ENCODE measurements at regions not wholly inside any gene's neighbourhood (a gene's known extent, or its start where the extent isn't known, plus 50 kb on each side); places are given as distances from the start of the nearest gene placed in this dataset.
"Not testable (repeated sequence)": the region's sequence is repeated elsewhere in the genome, so short reads cannot be mapped to it uniquely, and the experiment has no call there.

- no peaks in the 10 kb centered on the region for H3K27me3 Mint-ChIP-seq (ENCODE audit: insufficient read depth)
- peaks cover 4% of the 10 kb centered on the region for H3K4me1 Mint-ChIP-seq
- 89 to 91% methylated on average over 1 of the region's 1 CpG for WGBS, 2 experiments (ENCODE audit: insufficient coverage in 1 of 2, insufficient read length in 1 of 2)
- Histone ChIP-seq H3K27me3 (ENCODE audit: control insufficient read depth, insufficient read depth, low read length, poor library complexity, severe bottlenecking) (no peaks in the 10 kb centered on the region), H3K4me3 (ENCODE audit: low read length) (no peak overlapping the region), H3K27ac (ENCODE audit: low read depth, low read length) (no peak overlapping the region), H3K9ac (ENCODE audit: extremely low read depth, low read length, poor library complexity, severe bottlenecking) (no peak overlapping the region), H3K4me1 (ENCODE audit: control insufficient read depth, insufficient read depth, low read length) (peaks cover 3% of the 10 kb centered on the region), H3K9me3 (ENCODE audit: control insufficient read depth, low read length) (no peaks in the 10 kb centered on the region), H3K36me3 (ENCODE audit: control insufficient read depth, insufficient read depth, low read length) (no peaks in the 10 kb centered on the region)
- no peak overlapping the region for H3K27ac Mint-ChIP-seq
- peaks cover 8% of the 10 kb centered on the region for H3K9me3 Mint-ChIP-seq
- H3K36me3 Mint-ChIP-seq (ENCODE audit: low read depth), result no peaks in the 10 kb centered on the region
- H3K4me3 Mint-ChIP-seq, result no peak overlapping the region
- DNase-seq, result no peak
- TF ChIP-seq CTCF (conservative IDR thresholded peaks at IDR 0.05), result no peak
These were observed 143.3 kb upstream of the SLC38A2 start for GRCh38 chr12:46515829-46516228.

DNA sequence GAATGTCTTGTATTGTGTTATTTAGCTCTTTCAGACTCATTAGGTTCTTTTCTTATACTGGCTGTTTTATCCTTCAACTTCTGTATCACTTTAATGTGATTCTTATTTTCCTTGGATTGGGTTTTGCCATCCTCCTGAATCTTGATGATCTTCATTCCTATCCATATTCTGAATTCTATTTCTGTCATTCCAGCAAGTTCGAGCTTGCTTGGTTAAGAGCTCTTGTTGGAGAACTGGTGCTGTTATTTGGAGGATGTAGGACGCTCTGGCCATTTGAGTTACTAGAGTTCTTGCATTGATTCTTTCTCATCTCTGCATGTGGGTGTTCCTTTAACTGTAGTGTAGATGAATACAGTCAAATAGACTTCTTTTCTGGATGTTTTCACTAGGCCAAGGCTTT lies 142.3 kb upstream of the SLC38A2 start:
- no peak for TF ChIP-seq CTCF (conservative IDR thresholded peaks at IDR 0.05)
- no peak overlapping the region for H3K27ac ChIP-seq (ENCODE audit: low read depth, low read length)
- Mint-ChIP-seq H3K36me3 (ENCODE audit: low read depth) (no peaks in the 10 kb centered on the region), H3K27ac (no peak overlapping the region), H3K4me3 (no peak overlapping the region), H3K27me3 (ENCODE audit: insufficient read depth) (no peaks in the 10 kb centered on the region), H3K9me3 (peaks cover 17% of the 10 kb centered on the region), H3K4me1 (peaks cover 4% of the 10 kb centered on the region)
- DNase-seq, result no peak
- peaks cover 3% of the 10 kb centered on the region for H3K4me1 ChIP-seq (ENCODE audit: control insufficient read depth, insufficient read depth, low read length)
- H3K4me3 ChIP-seq (ENCODE audit: low read length), result no peak overlapping the region
- H3K27me3 ChIP-seq (ENCODE audit: control insufficient read depth, insufficient read depth, low read length, poor library complexity, severe bottlenecking), result no peaks in the 10 kb centered on the region
- H3K36me3 ChIP-seq (ENCODE audit: control insufficient read depth, insufficient read depth, low read length), result no peaks in the 10 kb centered on the region
- WGBS, 2 experiments (ENCODE audit: insufficient coverage in 1 of 2, insufficient read length in 1 of 2), result 83 to 88% methylated on average over 1 to 2 of the region's 2 CpGs
- peaks cover 8% of the 10 kb centered on the region for H3K9me3 ChIP-seq (ENCODE audit: control insufficient read depth, low read length)
- H3K9ac ChIP-seq (ENCODE audit: extremely low read depth, low read length, poor library complexity, severe bottlenecking), result no peak overlapping the region

DNA sequence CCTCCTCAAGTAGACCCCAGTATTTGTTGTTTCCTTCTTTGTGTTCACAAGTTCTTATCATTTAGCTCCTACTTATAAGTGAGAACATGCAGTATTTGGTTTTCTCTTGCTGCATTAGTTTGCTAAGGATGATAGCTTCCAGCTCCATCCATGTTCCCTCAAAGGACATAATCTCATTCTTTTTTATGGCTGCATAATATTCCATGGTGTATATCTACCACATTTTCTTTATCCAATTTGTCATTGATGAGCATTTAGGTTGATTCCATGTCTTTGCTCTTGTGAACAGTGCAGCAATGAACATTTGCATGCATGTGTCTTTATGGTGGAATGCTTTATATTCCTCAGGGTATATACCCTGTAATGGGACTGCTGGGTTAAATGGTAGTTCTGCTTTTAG lies 137.7 kb upstream of the SLC38A2 start:
- H3K27ac ChIP-seq (ENCODE audit: low read depth, low read length); H3K4me1 ChIP-seq (ENCODE audit: control insufficient read depth, insufficient read depth, low read length); H3K4me1 Mint-ChIP-seq; H3K27me3 ChIP-seq (ENCODE audit: control insufficient read depth, insufficient read depth, low read length, poor library complexity, severe bottlenecking); H3K9ac ChIP-seq (ENCODE audit: extremely low read depth, low read length, poor library complexity, severe bottlenecking); H3K27me3 Mint-ChIP-seq (ENCODE audit: insufficient read depth); H3K36me3 ChIP-seq (ENCODE audit: control insufficient read depth, insufficient read depth, low read length); H3K4me3 Mint-ChIP-seq; H3K36me3 Mint-ChIP-seq (ENCODE audit: low read depth); H3K4me3 ChIP-seq (ENCODE audit: low read length); DNase-seq; H3K27ac Mint-ChIP-seq: not testable (repeated sequence)
- peaks cover 20% of the 10 kb centered on the region for H3K9me3 ChIP-seq (ENCODE audit: control insufficient read depth, low read length)
- H3K9me3 Mint-ChIP-seq, result peaks cover 46% of the 10 kb centered on the region

GRCh38 chr12:46509135-46509534 lies 136.6 kb upstream of the SLC38A2 start:
- peaks cover 22% of the 10 kb centered on the region for H3K9me3 ChIP-seq (ENCODE audit: control insufficient read depth, low read length)
- DNase-seq, result no peak
- no peaks in the 10 kb centered on the region for H3K27me3 ChIP-seq (ENCODE audit: control insufficient read depth, insufficient read depth, low read length, poor library complexity, severe bottlenecking)
- Mint-ChIP-seq H3K27me3 (ENCODE audit: insufficient read depth) (no peaks in the 10 kb centered on the region), H3K4me1 (no peaks in the 10 kb centered on the region), H3K27ac (no peak overlapping the region), H3K4me3 (no peak overlapping the region), H3K36me3 (ENCODE audit: low read depth) (peaks cover 3% of the 10 kb centered on the region), H3K9me3 (peaks cover 50% of the 10 kb centered on the region)
- H3K4me1 ChIP-seq (ENCODE audit: control insufficient read depth, insufficient read depth, low read length), result no peaks in the 10 kb centered on the region
- H3K9ac ChIP-seq (ENCODE audit: extremely low read depth, low read length, poor library complexity, severe bottlenecking), result no peak overlapping the region
- TF ChIP-seq CTCF (conservative IDR thresholded peaks at IDR 0.05), result no peak
- 100% methylated on average over 1 of the region's 1 CpG for WGBS, 2 experiments (ENCODE audit: insufficient coverage in 1 of 2, insufficient read length in 1 of 2)
- H3K36me3 ChIP-seq (ENCODE audit: control insufficient read depth, insufficient read depth, low read length), result no peaks in the 10 kb centered on the region
- H3K4me3 ChIP-seq (ENCODE audit: low read length), result no peak overlapping the region
- no peak overlapping the region for H3K27ac ChIP-seq (ENCODE audit: low read depth, low read length)
